22Rv1 (cell line): ENCODE measurements at regions not wholly inside any gene's neighbourhood (a gene's known extent, or its start where the extent isn't known, plus 50 kb on each side); places are given as distances from the start of the nearest gene placed in this dataset.

ENCODE experiments used
- ZFX ChIP-seq: fragments of 450-650 bp; IDR thresholded peaks from 2 replicates; pipeline ENCODE4 v1.6.1; 2017; ENCODE audit warnings: antibody characterized with exemption, borderline replicate concordance
- TF ChIP-seq, protein P1 (sequence below): fragments of 450-650 bp; IDR thresholded peaks from 2 replicates; pipeline ENCODE4 v1.5.1; 2017; ENCODE audit warnings: mild to moderate bottlenecking

DNA sequence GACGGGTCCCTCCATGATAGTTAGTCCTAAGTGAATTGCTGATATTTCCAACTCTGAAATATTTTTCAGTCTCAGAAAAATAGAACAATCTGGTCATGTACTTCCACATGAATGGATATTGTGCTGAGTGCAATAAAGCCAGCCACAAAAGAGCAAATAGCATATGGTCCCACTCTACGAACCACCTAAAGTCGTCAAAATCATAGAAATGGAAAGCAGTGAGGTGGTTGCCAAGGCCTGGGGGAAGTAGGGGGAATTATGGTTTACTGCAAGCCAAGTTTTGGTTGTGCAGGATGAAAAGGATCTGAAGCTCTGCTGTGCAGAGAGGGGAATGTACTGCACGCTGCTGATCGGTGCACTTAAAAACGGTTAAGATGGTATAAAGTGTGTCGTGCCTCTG lies 313.8 kb upstream of the ADARB2 start:
- TF ChIP-seq, protein P1, sequence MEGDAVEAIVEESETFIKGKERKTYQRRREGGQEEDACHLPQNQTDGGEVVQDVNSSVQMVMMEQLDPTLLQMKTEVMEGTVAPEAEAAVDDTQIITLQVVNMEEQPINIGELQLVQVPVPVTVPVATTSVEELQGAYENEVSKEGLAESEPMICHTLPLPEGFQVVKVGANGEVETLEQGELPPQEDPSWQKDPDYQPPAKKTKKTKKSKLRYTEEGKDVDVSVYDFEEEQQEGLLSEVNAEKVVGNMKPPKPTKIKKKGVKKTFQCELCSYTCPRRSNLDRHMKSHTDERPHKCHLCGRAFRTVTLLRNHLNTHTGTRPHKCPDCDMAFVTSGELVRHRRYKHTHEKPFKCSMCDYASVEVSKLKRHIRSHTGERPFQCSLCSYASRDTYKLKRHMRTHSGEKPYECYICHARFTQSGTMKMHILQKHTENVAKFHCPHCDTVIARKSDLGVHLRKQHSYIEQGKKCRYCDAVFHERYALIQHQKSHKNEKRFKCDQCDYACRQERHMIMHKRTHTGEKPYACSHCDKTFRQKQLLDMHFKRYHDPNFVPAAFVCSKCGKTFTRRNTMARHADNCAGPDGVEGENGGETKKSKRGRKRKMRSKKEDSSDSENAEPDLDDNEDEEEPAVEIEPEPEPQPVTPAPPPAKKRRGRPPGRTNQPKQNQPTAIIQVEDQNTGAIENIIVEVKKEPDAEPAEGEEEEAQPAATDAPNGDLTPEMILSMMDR: no peak
- TF ChIP-seq ZFX: no peak
